COLO668 (cell line): ENCODE measurements at regions not wholly inside any gene's neighbourhood (a gene's known extent, or its start where the extent isn't known, plus 50 kb on each side); places are given as distances from the start of the nearest gene placed in this dataset.
"Not testable (repeated sequence)": the region's sequence is repeated elsewhere in the genome, so short reads cannot be mapped to it uniquely, and the experiment has no call there.

Experiments used
- DNase-seq: peaks from one replicate; lab custom pipeline; 2025; ENCODE audit not compliant: unreplicated experiment; lab: John Stamatoyannopoulos, UW

GRCh38 chr3:165521131-165521871 is 315.9 kb downstream of the BCHE start:
- no peak for DNase-seq

- DNase-seq = no peak
These were observed 317.5 kb downstream of the BCHE start for GRCh38 chr3:165519687-165520086.

GRCh38 chr3:165518346-165518745 is 318.9 kb downstream of the BCHE start:
- no peak for DNase-seq

- DNase-seq = no peak
These were observed 317.8 kb upstream of the SLITRK3 start for GRCh38 chr3:165513715-165514701.

GRCh38 chr3:165507576-165507975 is 311.4 kb upstream of the SLITRK3 start:
- DNase-seq = no peak

GRCh38 chr3:165507060-165507459 is 310.9 kb upstream of the SLITRK3 start:
- no peak for DNase-seq

DNA sequence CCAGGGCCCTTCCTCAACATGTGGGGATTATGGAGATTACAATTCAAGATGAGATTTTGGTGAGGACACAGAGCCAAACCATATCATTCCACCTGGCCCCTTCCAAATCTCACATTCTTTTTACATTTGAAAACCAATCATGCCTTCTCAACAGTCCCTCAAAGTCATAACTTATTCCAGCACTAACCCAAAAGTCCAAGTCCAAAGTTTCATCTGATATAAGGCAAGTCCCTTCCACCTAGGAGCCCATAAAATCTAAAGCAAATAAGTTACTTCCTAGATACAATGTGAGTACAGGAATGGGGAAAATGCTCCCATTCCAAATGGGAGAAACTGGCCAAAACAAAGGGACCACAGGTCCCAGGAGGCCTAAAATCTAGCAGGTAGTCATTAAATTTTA is 309.5 kb upstream of the SLITRK3 start:
- no peak for DNase-seq

- DNase-seq = no peak
These were observed 308.4 kb upstream of the SLITRK3 start for GRCh38 chr3:165504554-165504953.

GRCh38 chr3:165503825-165504224 is 307.6 kb upstream of the SLITRK3 start:
- DNase-seq = no peak

DNA sequence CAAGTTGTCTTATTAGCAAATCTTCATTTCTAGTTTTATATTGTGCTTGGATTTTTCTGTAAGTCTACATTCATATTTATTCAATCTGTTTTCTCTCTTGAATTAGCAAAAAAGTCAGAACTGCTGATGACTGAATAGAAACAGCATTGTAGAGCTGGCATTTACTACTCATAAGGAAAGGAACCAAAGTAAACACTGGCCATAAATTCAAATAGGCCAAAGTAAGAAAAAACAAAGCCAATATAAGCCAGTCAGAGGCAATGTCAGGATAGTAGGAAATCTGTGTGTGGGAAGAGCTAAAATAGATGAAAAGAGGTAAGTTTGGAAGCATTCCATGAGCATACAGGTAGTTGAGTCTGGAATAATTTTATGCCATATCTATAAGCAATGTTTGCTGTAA is 307.2 kb upstream of the SLITRK3 start:
- no peak for DNase-seq

GRCh38 chr3:165502707-165503106 is 306.5 kb upstream of the SLITRK3 start:
- no peak for DNase-seq

- DNase-seq = not testable (repeated sequence)
These were observed 302.6 kb upstream of the SLITRK3 start for GRCh38 chr3:165498742-165499141.

DNA sequence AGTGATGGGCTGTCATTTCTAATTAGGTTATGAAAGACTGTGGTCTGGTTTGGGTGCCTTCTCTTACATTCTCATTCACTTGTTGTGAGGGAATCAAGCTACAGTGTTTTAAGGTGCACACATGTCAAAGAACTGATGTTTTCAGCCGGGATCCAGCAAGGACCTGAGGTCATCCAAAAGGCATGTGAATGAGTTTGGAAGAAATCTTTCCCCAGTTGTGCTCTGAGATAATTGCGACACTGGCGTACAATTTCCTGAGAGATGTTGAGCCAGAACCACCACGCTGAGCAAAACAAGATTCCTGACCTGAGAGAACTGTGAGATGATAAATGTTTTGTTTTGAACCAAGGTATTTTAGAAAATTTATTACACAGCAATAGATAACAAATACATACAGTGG is 295.3 kb upstream of the SLITRK3 start:
- DNase-seq = no peak

- DNase-seq = no peak
These were observed 280.3 kb upstream of the SLITRK3 start for GRCh38 chr3:165476399-165477060.

DNA sequence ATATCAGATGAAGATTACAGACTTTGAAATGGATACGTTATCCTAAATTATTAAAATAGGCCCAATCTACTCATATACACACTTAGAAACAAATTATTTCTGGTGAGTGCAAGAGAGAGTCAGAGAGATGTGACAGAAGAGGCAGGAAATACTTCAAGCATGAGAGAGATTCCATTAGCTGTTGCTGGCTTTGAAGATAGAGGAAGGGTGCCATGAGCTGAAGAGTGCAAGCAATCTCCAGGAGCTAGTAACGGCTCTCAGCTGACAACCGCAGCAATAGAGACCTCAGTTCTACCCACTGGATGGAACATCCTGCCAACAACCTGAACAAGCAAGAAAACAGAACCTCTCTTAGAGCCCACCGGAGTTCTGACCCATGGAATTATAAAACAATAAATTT is 270.7 kb upstream of the SLITRK3 start:
- no peak for DNase-seq

DNA sequence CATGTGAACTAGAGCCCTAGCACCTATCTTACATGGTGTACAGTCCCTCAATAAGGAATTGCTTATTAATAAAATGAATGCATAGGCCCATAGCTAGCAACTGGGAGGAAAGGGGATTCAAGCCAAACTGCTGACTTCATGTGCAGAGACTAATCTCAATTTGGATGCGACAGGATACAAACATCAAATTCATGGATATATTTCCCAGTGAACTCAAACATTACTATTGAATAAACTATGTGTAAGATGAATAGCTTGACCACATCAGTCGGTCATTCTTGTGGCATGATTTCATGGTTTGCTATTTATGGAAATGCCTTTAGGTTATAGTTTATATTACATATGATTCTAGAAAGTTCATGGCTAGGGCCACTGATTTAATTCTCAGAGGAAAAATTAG is 268.6 kb upstream of the SLITRK3 start:
- DNase-seq = no peak

DNA sequence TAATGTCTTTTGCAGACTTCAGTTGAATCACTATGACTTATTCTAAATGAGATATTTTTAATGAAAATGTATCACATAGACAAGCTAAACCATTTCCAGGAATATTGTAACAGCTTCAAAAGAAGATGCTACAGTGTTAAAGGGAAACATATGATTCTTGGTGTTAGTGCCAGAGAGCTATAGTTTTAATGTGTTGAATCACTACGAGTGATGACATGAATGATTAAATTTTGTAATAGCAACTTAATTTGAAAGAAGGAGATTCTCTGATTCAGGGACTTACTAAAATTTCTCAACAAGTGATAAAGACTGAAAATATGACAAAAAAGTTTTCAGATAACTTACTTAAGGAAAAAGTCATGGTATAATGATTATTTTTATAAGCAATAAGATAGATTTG is 267.3 kb upstream of the SLITRK3 start:
- no peak for DNase-seq

- DNase-seq = no peak
These were observed 266.6 kb upstream of the SLITRK3 start for GRCh38 chr3:165462636-165463334.

GRCh38 chr3:165459924-165460835 is 264.0 kb upstream of the SLITRK3 start:
- no peak for DNase-seq

- DNase-seq = no peak
These were observed 262.9 kb upstream of the SLITRK3 start for GRCh38 chr3:165459111-165459510.
